GM12892 (cell line): ENCODE measurements at regions not wholly inside any gene's neighbourhood (a gene's known extent, or its start where the extent isn't known, plus 50 kb on each side); places are given as distances from the start of the nearest gene placed in this dataset.

Experiments
- POLR2A ChIP-seq: IDR thresholded peaks from 2 replicates; pipeline ENCODE4 v1.6.1; 2011; ENCODE audit warnings: low read depth, low read length, control low read depth
- POLR2AphosphoS5 ChIP-seq: IDR thresholded peaks from 2 replicates; pipeline ENCODE4 v1.6.1; 2011; ENCODE audit warnings: low read depth, low read length, control low read depth
- TAF1 ChIP-seq: IDR thresholded peaks from 2 replicates; pipeline ENCODE4 v1.6.1; 2011; ENCODE audit warnings: low read depth, mild to moderate bottlenecking, control low read depth, low read length, borderline replicate concordance

- TF ChIP-seq POLR2A (no peak), POLR2AphosphoS5 (no peak), TAF1 (no peak)
These were observed 195.8 kb upstream of the CAND1 start for GRCh38 chr12:67073336-67073735.
